ENCODE measurements at regions not wholly inside any gene's neighbourhood (a gene's known extent, or its start where the extent isn't known, plus 50 kb on each side); places are given as distances from the start of the nearest gene placed in this dataset.

- DNase-seq: no peak
Observed at GRCh38 chr5:74372502-74373064, 267.9 kb downstream of the ENC1 start.

- no peak for DNase-seq
Observed at GRCh38 chr5:74372051-74372450, 268.5 kb downstream of the ENC1 start.

- DNase-seq: no peak
Observed at GRCh38 chr5:74371621-74372020, 268.9 kb downstream of the ENC1 start.

- DNase-seq: no peak
Observed at GRCh38 chr5:74370168-74370567, 270.4 kb downstream of the ENC1 start.

GRCh38 chr5:74369173-74369572, 271.4 kb downstream of the ENC1 start:
- DNase-seq: no peak

- no peak for DNase-seq
Observed at GRCh38 chr5:74367934-74368333, 272.6 kb downstream of the ENC1 start.

GRCh38 chr5:74367241-74367733, 273.2 kb downstream of the ENC1 start:
- DNase-seq: no peak

GRCh38 chr5:74365723-74366122, 274.8 kb downstream of the ENC1 start:
- no peak for DNase-seq

- no peak for DNase-seq
Observed at GRCh38 chr5:74364507-74364906, 276.0 kb downstream of the ENC1 start.

GRCh38 chr5:74363603-74364205, 276.8 kb downstream of the ENC1 start:
- DNase-seq: no peak

GRCh38 chr5:74361406-74362358, 278.8 kb downstream of the ENC1 start:
- no peak for DNase-seq

GRCh38 chr5:74360535-74361210, 279.9 kb downstream of the ENC1 start:
- DNase-seq: peak; percentile 65

GRCh38 chr5:74357827-74358226, 282.7 kb downstream of the ENC1 start:
- DNase-seq: peak; percentile 81

GRCh38 chr5:74356009-74356695, 284.4 kb downstream of the ENC1 start:
- no peak for DNase-seq

GRCh38 chr5:74355041-74355824, 285.3 kb downstream of the ENC1 start:
- no peak for DNase-seq

- DNase-seq: no peak
Observed at GRCh38 chr5:74352256-74352655, 288.3 kb downstream of the ENC1 start.

- DNase-seq: no peak
Observed at GRCh38 chr5:74342948-74343682, 297.4 kb downstream of the ENC1 start.

- DNase-seq: no peak
Observed at GRCh38 chr5:74342182-74342581, 298.3 kb downstream of the ENC1 start.

GRCh38 chr5:74341221-74341620, 299.3 kb downstream of the ENC1 start:
- no peak for DNase-seq

GRCh38 chr5:74340476-74340875, 300.1 kb downstream of the ENC1 start:
- DNase-seq: no peak

GRCh38 chr5:74337984-74338310, 302.6 kb downstream of the ENC1 start:
- no peak for DNase-seq
